ENCODE measurements at regions not wholly inside any gene's neighbourhood (a gene's known extent, or its start where the extent isn't known, plus 50 kb on each side); places are given as distances from the start of the nearest gene placed in this dataset.

- POLR2A ChIA-PET (ENCODE audit: low non-redundant PET) = no interaction called here
- TF ChIP-seq EZH2 (IDR thresholded peaks at IDR 0.05; ENCODE audit: borderline replicate concordance, low read depth, low read length, poor library complexity, severe bottlenecking) = no peak
- TF ChIP-seq, protein P1, sequence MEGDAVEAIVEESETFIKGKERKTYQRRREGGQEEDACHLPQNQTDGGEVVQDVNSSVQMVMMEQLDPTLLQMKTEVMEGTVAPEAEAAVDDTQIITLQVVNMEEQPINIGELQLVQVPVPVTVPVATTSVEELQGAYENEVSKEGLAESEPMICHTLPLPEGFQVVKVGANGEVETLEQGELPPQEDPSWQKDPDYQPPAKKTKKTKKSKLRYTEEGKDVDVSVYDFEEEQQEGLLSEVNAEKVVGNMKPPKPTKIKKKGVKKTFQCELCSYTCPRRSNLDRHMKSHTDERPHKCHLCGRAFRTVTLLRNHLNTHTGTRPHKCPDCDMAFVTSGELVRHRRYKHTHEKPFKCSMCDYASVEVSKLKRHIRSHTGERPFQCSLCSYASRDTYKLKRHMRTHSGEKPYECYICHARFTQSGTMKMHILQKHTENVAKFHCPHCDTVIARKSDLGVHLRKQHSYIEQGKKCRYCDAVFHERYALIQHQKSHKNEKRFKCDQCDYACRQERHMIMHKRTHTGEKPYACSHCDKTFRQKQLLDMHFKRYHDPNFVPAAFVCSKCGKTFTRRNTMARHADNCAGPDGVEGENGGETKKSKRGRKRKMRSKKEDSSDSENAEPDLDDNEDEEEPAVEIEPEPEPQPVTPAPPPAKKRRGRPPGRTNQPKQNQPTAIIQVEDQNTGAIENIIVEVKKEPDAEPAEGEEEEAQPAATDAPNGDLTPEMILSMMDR (conservative IDR thresholded peaks at IDR 0.05; ENCODE audit: low read depth, low read length) = no peak
- H3K27me3 ChIP-seq (replicated peaks; ENCODE audit: insufficient read depth, low read depth, low read length, poor library complexity) = peaks cover 73% of the 10 kb centered on the region
- no peaks in the 10 kb centered on the region for H3K36me3 ChIP-seq (ENCODE audit: insufficient read depth, low read length, poor library complexity, severe bottlenecking)
- no peaks in the 10 kb centered on the region for H3K4me1 ChIP-seq (ENCODE audit: insufficient read depth, low read length, poor library complexity, severe bottlenecking)
- no TSS peak for BruUV-seq (replicated peaks)
- intact Hi-C loops (cut with micrococcal nuclease; ENCODE audit: unreplicated experiment) = no loop called here
- no peak overlapping the region for H3K4me3 ChIP-seq (ENCODE audit: low read depth, low read length, poor library complexity, severe bottlenecking)
- no peak overlapping the region for H3K27ac ChIP-seq (ENCODE audit: low read depth, low read length, poor library complexity, severe bottlenecking)
- CTCF ChIA-PET = no interaction called here
- DNase-seq (ENCODE audit: low spot score) = no peak
- H3K9me3 ChIP-seq (ENCODE audit: low read depth, low read length, poor library complexity, severe bottlenecking) = no peaks in the 10 kb centered on the region
These were observed 136.0 kb upstream of the MIR17HG start for GRCh38 chr13:91211510-91211909.

- Histone ChIP-seq H3K4me3 (ENCODE audit: low read depth, low read length, poor library complexity, severe bottlenecking) (no peak overlapping the region), H3K4me1 (ENCODE audit: insufficient read depth, low read length, poor library complexity, severe bottlenecking) (no peaks in the 10 kb centered on the region), H3K27me3 (replicated peaks; ENCODE audit: insufficient read depth, low read depth, low read length, poor library complexity) (peaks cover 80% of the 10 kb centered on the region), H3K9me3 (ENCODE audit: low read depth, low read length, poor library complexity, severe bottlenecking) (no peaks in the 10 kb centered on the region), H3K36me3 (ENCODE audit: insufficient read depth, low read length, poor library complexity, severe bottlenecking) (no peaks in the 10 kb centered on the region), H3K27ac (ENCODE audit: low read depth, low read length, poor library complexity, severe bottlenecking) (no peak overlapping the region)
- no TSS peak for BruUV-seq (replicated peaks)
- ChIA-PET CTCF (no interaction called here), POLR2A (ENCODE audit: low non-redundant PET) (no interaction called here)
- no peak for DNase-seq (ENCODE audit: low spot score)
- intact Hi-C loops (cut with micrococcal nuclease; ENCODE audit: unreplicated experiment) = no loop called here
- no peak for TF ChIP-seq EZH2 (IDR thresholded peaks at IDR 0.05; ENCODE audit: borderline replicate concordance, low read depth, low read length, poor library complexity, severe bottlenecking)
- TF ChIP-seq, protein P1 (conservative IDR thresholded peaks at IDR 0.05; ENCODE audit: low read depth, low read length) = no peak
These were observed 135.3 kb upstream of the MIR17HG start for GRCh38 chr13:91212231-91212630.

GRCh38 chr13:91214031-91214430, 133.5 kb upstream of the MIR17HG start:
- no peaks in the 10 kb centered on the region for H3K36me3 ChIP-seq (ENCODE audit: insufficient read depth, low read length, poor library complexity, severe bottlenecking)
- H3K27me3 ChIP-seq (replicated peaks; ENCODE audit: insufficient read depth, low read depth, low read length, poor library complexity) = peaks cover 98% of the 10 kb centered on the region
- no peaks in the 10 kb centered on the region for H3K9me3 ChIP-seq (ENCODE audit: low read depth, low read length, poor library complexity, severe bottlenecking)
- H3K4me1 ChIP-seq (ENCODE audit: insufficient read depth, low read length, poor library complexity, severe bottlenecking) = no peaks in the 10 kb centered on the region
- DNase-seq (ENCODE audit: low spot score) = no peak
- no peak for TF ChIP-seq EZH2 (IDR thresholded peaks at IDR 0.05; ENCODE audit: borderline replicate concordance, low read depth, low read length, poor library complexity, severe bottlenecking)
- no TSS peak for BruUV-seq (replicated peaks)
- intact Hi-C loops (cut with micrococcal nuclease; ENCODE audit: unreplicated experiment) = no loop called here
- ChIA-PET POLR2A (ENCODE audit: low non-redundant PET) (no interaction called here), CTCF (no interaction called here)
- no peak overlapping the region for H3K27ac ChIP-seq (ENCODE audit: low read depth, low read length, poor library complexity, severe bottlenecking)
- H3K4me3 ChIP-seq (ENCODE audit: low read depth, low read length, poor library complexity, severe bottlenecking) = no peak overlapping the region

- no peak for TF ChIP-seq EZH2 (IDR thresholded peaks at IDR 0.05; ENCODE audit: borderline replicate concordance, low read depth, low read length, poor library complexity, severe bottlenecking)
- TF ChIP-seq, protein P1 (conservative IDR thresholded peaks at IDR 0.05; ENCODE audit: low read depth, low read length) = no peak
- ChIA-PET POLR2A (ENCODE audit: low non-redundant PET) (no interaction called here), CTCF (no interaction called here)
- BruUV-seq (replicated peaks) = no TSS peak
- DNase-seq (ENCODE audit: low spot score) = no peak
- no peak overlapping the region for H3K4me3 ChIP-seq (ENCODE audit: low read depth, low read length, poor library complexity, severe bottlenecking)
- H3K27me3 ChIP-seq (replicated peaks; ENCODE audit: insufficient read depth, low read depth, low read length, poor library complexity) = peaks cover 92% of the 10 kb centered on the region
- H3K36me3 ChIP-seq (ENCODE audit: insufficient read depth, low read length, poor library complexity, severe bottlenecking) = no peaks in the 10 kb centered on the region
- no peaks in the 10 kb centered on the region for H3K9me3 ChIP-seq (ENCODE audit: low read depth, low read length, poor library complexity, severe bottlenecking)
- intact Hi-C loops (cut with micrococcal nuclease; ENCODE audit: unreplicated experiment) = no loop called here
- no peak overlapping the region for H3K27ac ChIP-seq (ENCODE audit: low read depth, low read length, poor library complexity, severe bottlenecking)
- H3K4me1 ChIP-seq (ENCODE audit: insufficient read depth, low read length, poor library complexity, severe bottlenecking) = no peaks in the 10 kb centered on the region
These were observed 130.4 kb upstream of the MIR17HG start for GRCh38 chr13:91216928-91217700.

Measured in A673 (cell line).